Lower lobe of right lung (tissue), 2 donors: ENCODE measurements at regions not wholly inside any gene's neighbourhood (a gene's known extent, or its start where the extent isn't known, plus 50 kb on each side); places are given as distances from the start of the nearest gene placed in this dataset.

Source experiments
- ATAC-seq, 2 donors: fragments of 200-7000 bp; cut with Tn5 transposase; one replicate each; pipeline ENCODE4 v1.9.1; 2020 to 2022; ENCODE audit warnings: mild to moderate bottlenecking in 2 of 2, moderate library complexity in 2 of 2
- DNase-seq: peaks from one replicate; pipeline ENCODE4 v3.0.0-alpha.2; 2020
- H3K27ac ChIP-seq: fragments of 200-600 bp; one replicate; pipeline ENCODE4 v1.8.0; 2022
- H3K27me3 ChIP-seq: fragments of 200-600 bp; one replicate; pipeline ENCODE4 v1.8.0; 2022; ENCODE audit warnings: low read depth
- H3K36me3 ChIP-seq: fragments of 200-600 bp; one replicate; pipeline ENCODE4 v1.8.0; 2022; ENCODE audit warnings: mild to moderate bottlenecking
- H3K4me1 ChIP-seq: fragments of 200-600 bp; one replicate; pipeline ENCODE4 v1.8.0; 2022
- H3K4me3 ChIP-seq: fragments of 200-600 bp; one replicate; pipeline ENCODE4 v1.8.0; 2022; ENCODE audit warnings: mild to moderate bottlenecking
- H3K9me3 ChIP-seq: fragments of 200-600 bp; one replicate; pipeline ENCODE4 v1.8.0; 2022
- CTCF ChIP-seq: fragments of 200-600 bp; IDR thresholded peaks from one replicate; pipeline ENCODE4 v1.8.0; 2022; ENCODE audit warnings: antibody characterized with exemption, mild to moderate bottlenecking
- intact Hi-C: fragments of 100-400 bp; cut with DNase I; formaldehyde crosslinking; loops from one replicate; pipeline ENCODE4 v1.11.0; 2022
- donor health status: DM: no; HTN: yes; CAD: no; lungs with severe emphysema.

DNA sequence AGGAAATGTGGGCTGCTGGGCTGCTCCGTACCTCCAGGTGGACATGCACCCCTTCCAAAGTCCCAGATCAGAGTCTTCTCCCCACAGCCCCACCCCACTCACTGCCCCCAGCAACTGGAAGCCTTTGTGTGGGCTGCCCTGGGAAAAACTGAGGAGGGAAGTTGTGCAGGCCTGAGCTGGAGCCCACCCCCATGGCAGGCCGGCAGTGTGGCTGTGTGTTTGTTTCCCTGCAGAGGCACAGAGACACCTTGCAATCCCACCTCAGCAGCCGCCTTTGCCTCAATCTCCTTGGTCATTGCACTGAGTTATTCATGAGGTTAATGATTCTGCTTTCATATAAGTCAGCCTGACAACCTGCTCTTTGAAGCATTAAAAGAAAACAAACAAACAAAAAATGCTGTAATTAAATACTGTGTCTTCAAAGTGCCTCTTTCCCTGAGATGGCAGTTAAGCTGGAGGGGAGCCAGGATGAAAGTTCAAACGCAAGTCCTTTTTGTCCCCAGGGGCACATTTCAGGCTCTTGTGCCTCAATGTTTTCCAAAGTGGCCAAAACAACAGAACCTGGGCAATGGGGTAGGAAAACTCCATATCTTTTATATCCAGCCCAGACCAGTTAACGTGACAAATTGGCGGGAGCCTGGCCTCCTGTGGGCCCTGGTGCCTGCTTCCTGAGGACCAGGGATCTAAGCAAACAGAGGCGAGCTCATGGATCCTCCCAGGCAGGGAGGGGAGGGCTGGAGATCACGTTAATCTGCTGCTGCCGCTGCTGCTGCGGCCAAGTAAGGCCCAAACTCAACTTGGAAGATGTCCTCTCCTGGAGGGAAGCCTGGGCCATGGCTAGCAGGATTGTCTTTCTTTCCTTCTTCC lies 51.9 kb upstream of the TSPAN11 start:
- ATAC-seq: no peak
- Histone ChIP-seq H3K4me3 (no peak overlapping the region), H3K9me3 (no peaks in the 10 kb centered on the region), H3K36me3 (no peaks in the 10 kb centered on the region), H3K27ac (no peak overlapping the region), H3K27me3 (no peaks in the 10 kb centered on the region), H3K4me1 (no peaks in the 10 kb centered on the region)
- intact Hi-C loops: no loop called here
- no peak for TF ChIP-seq CTCF
- no peak for DNase-seq

DNA sequence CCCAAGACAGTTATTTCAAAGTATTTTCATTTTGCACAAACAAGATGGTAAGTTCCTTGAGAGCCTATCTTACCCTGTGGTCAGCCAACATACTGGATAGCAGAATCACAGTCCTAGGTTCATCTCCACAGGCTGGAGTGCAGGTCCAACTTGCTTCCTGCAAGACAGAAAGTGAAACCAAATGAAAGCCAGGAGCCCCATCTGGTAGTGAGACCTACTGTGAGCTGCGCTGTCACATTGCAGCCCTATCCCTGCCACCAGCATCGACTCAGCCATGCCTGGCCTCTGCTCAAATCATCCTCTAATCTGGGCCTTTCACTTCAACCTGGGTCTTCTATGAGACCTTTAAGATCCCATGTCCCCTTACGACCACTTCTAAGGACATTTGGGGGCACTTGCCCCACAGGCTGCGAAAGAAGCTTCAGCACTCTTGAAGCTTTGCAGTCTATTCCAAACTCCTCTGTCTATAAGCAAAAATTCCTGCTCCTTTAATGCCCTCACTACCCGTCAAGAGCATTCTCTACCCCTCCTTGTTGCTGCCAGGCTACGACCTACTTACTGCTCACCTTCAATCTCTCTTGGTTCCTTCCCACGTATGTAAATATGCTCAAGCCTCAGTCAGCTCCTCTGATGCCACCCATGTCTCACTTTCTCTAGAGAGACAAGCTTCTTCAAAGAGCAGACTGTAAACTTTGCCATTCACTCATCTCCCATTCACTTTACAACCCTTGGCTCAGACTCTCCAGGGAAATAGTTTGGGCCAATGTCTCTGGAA lies 55.9 kb upstream of the TSPAN11 start:
- Histone ChIP-seq H3K36me3 (no peaks in the 10 kb centered on the region), H3K4me3 (no peak overlapping the region), H3K27ac (no peak overlapping the region), H3K9me3 (peaks cover 9% of the 10 kb centered on the region), H3K4me1 (no peaks in the 10 kb centered on the region), H3K27me3 (no peaks in the 10 kb centered on the region)
- TF ChIP-seq CTCF: no peak
- ATAC-seq: no peak
- DNase-seq: no peak
- intact Hi-C loops: no loop called here

- intact Hi-C loops: no loop called here
- Histone ChIP-seq H3K27ac (no peak overlapping the region), H3K27me3 (no peaks in the 10 kb centered on the region), H3K9me3 (peaks cover 9% of the 10 kb centered on the region), H3K4me1 (no peaks in the 10 kb centered on the region), H3K4me3 (no peak overlapping the region), H3K36me3 (no peaks in the 10 kb centered on the region)
- ATAC-seq (no peak), DNase-seq (no peak)
- no peak for TF ChIP-seq CTCF
Measured at GRCh38 chr12:30867415-30867814, 59.1 kb upstream of the TSPAN11 start.

- no peak for TF ChIP-seq CTCF
- H3K27ac ChIP-seq: no peak overlapping the region
- intact Hi-C loops: no loop called here
- H3K4me1 ChIP-seq: no peaks in the 10 kb centered on the region
- ATAC-seq (no peak), DNase-seq (no peak)
- no peaks in the 10 kb centered on the region for H3K36me3 ChIP-seq
- H3K4me3 ChIP-seq: no peak overlapping the region
- peaks cover 9% of the 10 kb centered on the region for H3K9me3 ChIP-seq
- H3K27me3 ChIP-seq: no peaks in the 10 kb centered on the region
Measured at GRCh38 chr12:30866256-30866655, 60.3 kb upstream of the TSPAN11 start.

GRCh38 chr12:30863839-30864238 lies 62.7 kb upstream of the TSPAN11 start:
- intact Hi-C loops: no loop called here
- Histone ChIP-seq H3K4me3 (no peak overlapping the region), H3K27ac (no peak overlapping the region), H3K27me3 (no peaks in the 10 kb centered on the region), H3K36me3 (no peaks in the 10 kb centered on the region), H3K9me3 (peaks cover 9% of the 10 kb centered on the region), H3K4me1 (no peaks in the 10 kb centered on the region)
- ATAC-seq: no peak
- DNase-seq: no peak
- no peak for TF ChIP-seq CTCF
